ENCODE measurements at regions not wholly inside any gene's neighbourhood (a gene's known extent, or its start where the extent isn't known, plus 50 kb on each side); places are given as distances from the start of the nearest gene placed in this dataset.

DNA sequence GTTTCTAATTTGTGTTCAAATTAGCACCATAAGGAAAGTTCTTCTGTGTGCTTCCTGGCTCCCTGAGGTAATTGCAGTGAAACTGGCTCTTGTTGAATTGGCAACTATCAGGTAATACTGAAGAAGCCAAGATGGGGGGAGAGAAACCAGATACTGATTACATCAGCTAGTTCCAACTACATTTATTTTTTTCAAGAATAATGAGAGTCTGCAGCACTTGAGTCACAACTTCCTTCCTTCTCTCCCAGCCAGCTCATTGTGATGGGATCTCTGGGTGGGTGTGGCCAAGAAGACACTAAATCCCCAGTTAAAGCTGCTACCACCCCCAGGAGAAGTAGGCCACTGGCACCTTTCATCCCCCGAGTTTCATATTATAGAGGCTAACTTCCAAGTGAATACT is 100.7 kb upstream of the RXFP2 start:
- WGBS, 2 experiments (ENCODE audit: extremely low coverage in 1 of 2, insufficient coverage in 1 of 2, insufficient read length in 1 of 2, insufficient replicate concordance in 2 of 2, low coverage in 1 of 2, low lambda C conversion rate in 2 of 2, missing lambda C conversion rate in 1 of 2), result 92% methylated on average over 1 of the region's 1 CpG; no CpG with 5 or more reads in 1 of the 2 experiments
- H3K27ac ChIP-seq (ENCODE audit: low read depth, low read length), result no peak overlapping the region
- H4K5ac ChIP-seq (ENCODE audit: insufficient read length, low read depth, low read length), result no peak overlapping the region
- H2BK12ac ChIP-seq (ENCODE audit: low read depth, low read length), result no peak overlapping the region
- no peaks in the 10 kb centered on the region for H3K27me3 ChIP-seq (replicated peaks in 1 of 4; ENCODE audit: control insufficient read depth in 3 of 4, extremely low read depth in 1 of 4, insufficient read depth in 3 of 4, low read length in 3 of 4)
- H3K36me3 ChIP-seq (ENCODE audit: control insufficient read depth in 2 of 4, insufficient read depth in 4 of 4, low read length in 3 of 4), result no peaks in the 10 kb centered on the region
- H3K4me2 ChIP-seq (ENCODE audit: insufficient read depth in 1 of 2, low read depth in 2 of 2, low read length in 2 of 2), result no peak overlapping the region
- H3K4me1 ChIP-seq (replicated peaks in 1 of 4; ENCODE audit: control insufficient read depth in 3 of 4, insufficient read depth in 4 of 4, low read length in 3 of 4), result no peaks in the 10 kb centered on the region
- no peak overlapping the region for H3K23ac ChIP-seq (ENCODE audit: insufficient read length)
- no peak overlapping the region for H3K18ac ChIP-seq (ENCODE audit: extremely low read depth, low read length)
- no peak overlapping the region for H3K56ac ChIP-seq (replicated peaks; ENCODE audit: insufficient read length, low read depth, low read length)
- H2BK120ac ChIP-seq (replicated peaks; ENCODE audit: low read depth, low read length), result no peak overlapping the region
- no peaks in the 10 kb centered on the region for H3K79me1 ChIP-seq (ENCODE audit: low read depth, low read length)
- CTCF ChIA-PET (ENCODE audit: partially characterized antibody), result interaction anchor here (0.6 to 1.0 kb wide), 4 partner anchors 17 to 101 kb away, joined by 3 to 5 read pairs (median 3); no protein-coding TSS in a partner anchor
- POLR2A ChIA-PET (ENCODE audit: partially characterized antibody), result no interaction called here
- H4K8ac ChIP-seq (ENCODE audit: extremely low read depth, insufficient read depth, low read length), result no peak overlapping the region
- no peak overlapping the region for H2AFZ ChIP-seq (ENCODE audit: low read length)
- no peak overlapping the region for H2BK15ac ChIP-seq (ENCODE audit: low read length)
- H3K23me2 ChIP-seq (ENCODE audit: low read depth, low read length), result no peaks in the 10 kb centered on the region
- FAIRE-seq (no peak), DNase-seq (ENCODE audit: low read depth in 1 of 2, low spot score in 2 of 2) (no peak)
- no peak overlapping the region for H2AK5ac ChIP-seq (ENCODE audit: low read depth, low read length)
- no peaks in the 10 kb centered on the region for H3K79me2 ChIP-seq (ENCODE audit: control insufficient read depth in 1 of 2, insufficient read depth in 2 of 2, low read length in 2 of 2)
- no peak overlapping the region for H3K4ac ChIP-seq (replicated peaks; ENCODE audit: insufficient read length, low read depth, low read length)
- no peak overlapping the region for H4K91ac ChIP-seq (replicated peaks; ENCODE audit: insufficient read length, low read length)
- no peak overlapping the region for H2BK5ac ChIP-seq (ENCODE audit: low read depth, low read length)
- H3K9ac ChIP-seq (replicated peaks in 1 of 4; ENCODE audit: extremely low read depth in 1 of 4, low read depth in 3 of 4, low read length in 3 of 4), result no peak overlapping the region
- H3K9me3 ChIP-seq (ENCODE audit: insufficient read depth in 2 of 2, low read depth in 1 of 2, low read length in 1 of 2), result peaks cover 21 to 22% of the 10 kb centered on the region in 2 experiments; a peak in 3 of 4 replicates
- H4K20me1 ChIP-seq (replicated peaks in 1 of 2; ENCODE audit: control insufficient read depth in 1 of 2, insufficient read depth in 2 of 2, low read length in 2 of 2), result no peaks in the 10 kb centered on the region
- H3K4me3 ChIP-seq (ENCODE audit: extremely low read depth in 1 of 4, insufficient read depth in 2 of 4, low read depth in 3 of 4, low read length in 4 of 4), result no peak overlapping the region
- H3K14ac ChIP-seq (ENCODE audit: insufficient read length), result no peak overlapping the region
- H2BK20ac ChIP-seq (ENCODE audit: low read length), result no peak overlapping the region
- TF ChIP-seq TBP (IDR thresholded peaks at IDR 0.05; ENCODE audit: low read depth, low read length) (no peak), TEAD4 (IDR thresholded peaks at IDR 0.05; ENCODE audit: low read depth, low read length) (no peak), SP2 (IDR thresholded peaks at IDR 0.05; ENCODE audit: low read length) (no peak), TCF12 (IDR thresholded peaks at IDR 0.05; ENCODE audit: low read depth, low read length) (no peak), MAFK (IDR thresholded peaks at IDR 0.05; ENCODE audit: low read depth, low read length) (no peak), PHF8 (conservative IDR thresholded peaks at IDR 0.05; ENCODE audit: low read depth, low read length) (no peak), CHD2 (IDR thresholded peaks at IDR 0.05; ENCODE audit: low read length) (no peak), GTF2F1 (IDR thresholded peaks at IDR 0.05; ENCODE audit: borderline replicate concordance, low read depth, low read length) (no peak), ASH2L (IDR thresholded peaks at IDR 0.05; ENCODE audit: low read length) (no peak), CBX8 (IDR thresholded peaks at IDR 0.05; ENCODE audit: borderline replicate concordance, low read depth, low read length) (no peak), USF2 (IDR thresholded peaks at IDR 0.05; ENCODE audit: low read length) (no peak), CBX5 (IDR thresholded peaks at IDR 0.05; ENCODE audit: low read depth, low read length) (no peak), POLR2AphosphoS5 (IDR thresholded peaks at IDR 0.05; ENCODE audit: low read depth, low read length) (no peak)
